Cardiac septum (tissue), 1 donor: ENCODE measurements at regions not wholly inside any gene's neighbourhood (a gene's known extent, or its start where the extent isn't known, plus 50 kb on each side); places are given as distances from the start of the nearest gene placed in this dataset.

ENCODE experiments used
- DNase-seq: peaks from one replicate; pipeline ENCODE4 v3.0.0-alpha.2; 2020; ENCODE audit warnings: low spot score
- intact Hi-C: fragments of 100-400 bp; cut with DNase I; formaldehyde crosslinking; loops from one replicate; pipeline ENCODE4 v1.14.0; 2022
- donor health status: DM: no; HTN: no; CAD: no.

DNA sequence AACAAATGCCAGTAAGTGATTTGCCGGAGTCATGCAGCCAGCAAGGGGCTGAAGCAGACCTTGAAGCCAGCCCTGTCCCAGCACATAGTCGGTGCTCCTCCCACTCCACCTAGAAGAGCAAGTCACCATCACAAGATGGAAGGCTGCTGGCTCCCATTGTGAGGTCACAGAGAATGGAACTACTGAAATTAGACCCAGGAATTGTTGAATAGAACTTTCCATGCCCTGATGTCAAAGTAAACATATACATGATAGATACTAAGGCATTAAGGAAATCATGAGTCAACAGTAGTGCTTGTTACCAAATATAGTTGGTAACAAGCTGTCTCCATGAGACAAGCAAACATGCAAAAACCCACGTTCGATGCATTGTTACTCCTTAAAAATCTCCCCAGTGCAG lies 177.1 kb upstream of the MID1 start:
- DNase-seq, result no peak
- intact Hi-C loops, result no loop called here

DNA sequence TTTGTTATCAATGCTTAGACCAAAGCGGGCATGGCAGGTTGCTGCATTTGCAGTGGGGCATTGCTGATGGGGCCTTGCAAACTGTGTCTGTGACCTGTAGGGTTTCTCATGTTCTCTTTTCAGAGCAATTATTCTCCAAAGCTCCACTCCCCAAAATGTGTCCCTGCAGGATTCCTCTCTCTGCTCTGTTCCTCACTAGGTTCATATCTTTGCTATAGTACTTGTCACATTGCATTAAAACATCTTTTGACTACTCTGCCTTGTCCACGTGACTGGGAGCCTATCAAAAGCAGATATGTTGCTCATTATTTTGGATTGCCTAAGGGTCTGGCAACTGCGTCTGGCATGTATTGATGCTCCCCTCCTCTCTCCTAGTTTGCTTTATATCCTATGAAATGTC lies 177.7 kb upstream of the MID1 start:
- intact Hi-C loops, result no loop called here
- DNase-seq, result no peak

DNA sequence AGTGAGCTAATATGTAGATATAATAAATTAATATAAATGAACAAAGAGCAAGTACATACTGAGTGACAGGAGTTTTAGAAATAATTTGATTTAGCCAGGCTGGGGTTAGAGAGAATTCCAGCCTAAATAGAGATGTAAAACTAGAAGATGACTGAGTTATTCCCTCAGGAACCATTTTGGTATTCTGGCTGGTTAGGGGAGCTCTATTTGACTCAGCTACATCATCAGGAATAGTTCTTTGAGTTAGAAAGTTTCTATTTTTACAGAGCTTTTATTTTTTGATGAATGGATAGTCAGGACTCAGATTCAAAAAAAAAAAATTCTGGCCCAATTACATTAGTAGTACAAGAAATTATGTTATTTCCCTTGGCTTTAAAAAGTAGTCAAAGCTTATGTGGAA lies 180.4 kb upstream of the MID1 start:
- intact Hi-C loops, result no loop called here
- no peak for DNase-seq

DNA sequence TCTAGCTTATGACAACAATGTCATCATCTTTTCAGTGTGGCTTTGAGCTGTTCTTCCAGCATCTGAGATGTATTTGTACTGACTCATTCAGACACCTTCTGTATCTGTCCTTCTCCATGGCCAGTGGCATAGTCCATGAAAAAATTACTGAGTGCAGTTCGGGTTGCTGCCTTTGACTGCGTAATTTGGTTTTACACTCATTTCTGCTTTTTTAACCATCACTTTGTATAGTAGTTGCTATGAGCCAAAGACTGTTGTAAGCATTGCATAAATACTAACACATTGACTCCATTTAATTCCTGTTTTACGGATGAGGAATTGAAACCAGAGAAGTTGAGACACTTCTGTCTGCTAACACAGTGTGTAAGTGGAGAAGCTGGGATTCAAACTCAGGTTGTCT lies 190.7 kb upstream of the MID1 start:
- DNase-seq, result no peak
- intact Hi-C loops, result no loop called here

DNA sequence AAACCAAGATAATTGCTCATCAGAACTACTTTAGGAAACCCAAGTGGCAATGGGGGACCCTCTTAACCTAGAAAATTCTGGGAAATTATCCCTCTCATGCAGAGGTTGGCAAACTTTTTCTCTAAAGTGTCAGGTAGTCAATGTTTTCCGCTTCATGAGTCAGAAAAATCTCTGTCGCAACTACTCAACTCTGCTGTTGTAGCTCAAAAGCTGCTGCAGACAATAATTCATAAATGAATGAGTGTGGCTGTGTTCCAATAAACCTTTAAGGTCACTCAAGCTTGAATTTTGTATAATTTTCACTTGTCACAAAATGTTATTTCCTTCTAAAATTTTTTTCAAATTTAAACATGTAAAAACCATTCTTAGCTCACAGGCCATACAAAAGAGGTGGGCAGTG lies 193.4 kb upstream of the MID1 start:
- intact Hi-C loops, result no loop called here

DNA sequence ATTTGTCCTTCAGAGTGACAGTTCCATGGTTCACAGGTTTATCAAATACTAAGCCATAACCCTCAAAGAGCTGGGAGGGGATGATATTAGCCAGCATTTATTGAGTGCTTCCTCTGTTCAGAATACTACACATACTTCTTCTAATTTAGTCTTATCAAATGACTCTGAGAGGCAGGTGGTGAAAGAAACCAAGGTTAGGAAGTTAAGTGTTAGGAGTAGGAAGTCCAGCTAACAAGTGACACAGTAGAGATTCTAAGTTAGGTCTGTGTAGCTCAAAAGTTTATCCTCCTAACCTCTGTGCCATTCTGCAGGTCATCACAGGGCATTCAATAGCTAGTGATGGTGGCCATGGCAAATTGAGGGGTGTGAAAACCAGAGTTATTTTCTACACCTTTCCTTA lies 198.3 kb upstream of the MID1 start:
- DNase-seq, result no peak

More for the DNA sequence above, 193.4 kb upstream of the MID1 start:
- DNase-seq, result no peak

DNA sequence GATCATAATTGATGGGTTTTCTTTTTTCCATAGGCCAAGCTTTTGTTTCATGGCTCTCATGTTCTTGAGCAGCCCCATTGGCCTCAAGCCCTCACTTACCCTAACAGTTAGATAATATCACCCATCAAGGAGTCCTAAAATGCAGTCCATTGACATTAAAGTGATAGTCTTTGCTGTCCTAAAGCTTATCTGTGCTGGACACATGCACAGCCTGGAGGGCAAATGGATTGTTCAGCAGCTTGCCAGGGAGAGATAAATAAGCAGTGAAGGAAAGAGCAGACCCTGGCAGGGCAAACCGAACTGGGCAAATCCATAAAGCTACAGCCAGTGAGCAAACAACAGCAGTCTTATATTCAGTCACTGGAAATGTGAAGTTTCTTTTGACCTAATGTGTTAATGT lies 199.6 kb upstream of the MID1 start:
- no peak for DNase-seq
- intact Hi-C loops, result no loop called here

More for the DNA sequence above, 198.3 kb upstream of the MID1 start:
- intact Hi-C loops, result no loop called here

DNA sequence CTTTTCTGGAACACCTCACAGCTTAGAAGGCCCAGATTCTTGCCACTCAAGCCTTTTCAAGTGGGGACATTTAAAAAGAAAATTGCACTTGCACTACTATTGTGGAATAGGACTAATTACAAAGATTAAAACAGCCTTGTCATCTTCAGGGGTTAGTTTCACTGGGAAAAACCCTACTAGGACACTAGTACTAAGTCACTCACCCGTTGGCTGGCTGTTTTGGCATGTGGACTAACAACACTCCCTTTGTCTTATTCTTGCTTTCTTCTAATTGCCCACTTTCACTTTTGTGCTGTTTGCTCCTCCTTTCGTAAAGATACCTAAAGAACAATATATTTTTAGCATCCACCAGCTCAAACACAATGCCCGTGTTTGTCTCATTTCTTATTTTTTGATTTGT lies 200.9 kb upstream of the MID1 start:
- intact Hi-C loops, result no loop called here
- DNase-seq, result no peak

DNA sequence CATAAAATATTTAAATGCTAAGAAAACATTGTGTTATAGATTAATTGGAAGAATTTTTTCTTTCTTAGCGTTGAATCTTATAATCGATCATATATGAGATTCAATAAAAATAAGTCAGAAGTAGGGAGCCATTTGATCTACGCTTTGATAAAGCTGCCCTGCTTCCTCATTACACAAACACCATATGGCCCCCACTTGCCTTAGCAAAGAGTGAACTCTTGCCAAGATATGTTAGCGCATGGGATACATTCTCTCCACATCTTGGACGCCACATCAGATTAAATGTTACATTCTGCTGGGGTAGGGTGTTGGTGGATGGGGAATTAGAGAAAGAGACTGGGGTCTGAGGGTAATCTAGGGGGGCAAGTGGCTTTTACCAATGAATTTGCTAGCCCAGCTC lies 207.7 kb upstream of the MID1 start:
- DNase-seq, result no peak
- intact Hi-C loops, result no loop called here

DNA sequence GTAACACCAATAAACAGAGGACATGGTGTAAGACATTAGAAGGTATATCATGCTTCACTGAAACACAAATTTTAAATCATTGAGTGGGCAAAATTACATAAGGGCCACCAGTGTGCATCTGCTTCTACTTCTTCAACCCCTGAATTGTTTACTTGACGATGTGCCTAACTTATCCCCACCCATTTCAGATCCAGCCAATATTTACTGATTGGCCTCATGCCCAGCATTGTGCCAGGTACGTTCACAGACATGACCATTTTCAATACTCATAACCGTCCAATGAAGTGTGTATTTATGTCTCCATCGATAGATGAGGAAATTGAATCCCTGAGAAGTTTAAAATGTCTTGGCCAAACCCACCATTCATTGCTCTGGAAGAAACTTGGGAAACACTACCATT lies 208.3 kb upstream of the MID1 start:
- DNase-seq, result no peak
- intact Hi-C loops, result no loop called here

DNA sequence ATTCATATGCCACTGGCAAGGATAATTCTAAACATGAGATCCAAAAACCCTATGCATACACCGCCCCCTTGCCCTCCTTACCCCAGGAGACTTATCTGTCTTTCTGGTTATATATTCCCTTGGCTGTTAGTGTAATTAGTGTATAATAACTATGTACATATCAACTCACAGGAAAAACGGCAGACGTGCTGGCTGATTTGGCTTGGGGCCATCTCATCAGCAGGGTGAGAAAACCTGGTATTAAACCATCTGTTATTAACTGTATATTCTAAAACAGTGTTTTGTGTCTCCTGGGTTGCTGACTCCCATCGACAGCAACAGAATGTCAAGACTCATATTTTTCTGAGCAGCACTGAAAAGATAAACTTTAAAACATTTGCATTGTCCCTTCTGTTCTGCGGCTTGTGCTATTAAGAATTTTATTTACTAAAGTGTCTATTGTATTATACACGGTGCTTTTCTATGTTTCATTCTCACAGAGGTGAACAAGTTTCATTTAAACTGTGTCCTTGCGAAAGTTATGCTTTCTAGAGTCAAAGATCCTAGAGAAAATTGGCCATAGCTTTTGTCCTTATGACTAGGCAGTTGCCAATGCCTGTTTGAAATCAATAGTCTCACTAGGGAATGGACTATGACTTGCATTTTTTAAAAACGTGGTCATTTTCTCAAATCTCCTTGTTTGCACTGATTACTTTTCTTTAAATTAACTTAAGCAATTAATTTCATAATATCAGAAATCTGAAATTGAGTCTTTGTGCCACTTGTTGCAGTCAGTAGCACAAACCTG lies 211.5 kb upstream of the MID1 start:
- DNase-seq, result no peak
- intact Hi-C loops, result loop anchor here (10.0 kb wide), 1 partner anchor 77 kb away; no protein-coding TSS in a partner anchor

DNA sequence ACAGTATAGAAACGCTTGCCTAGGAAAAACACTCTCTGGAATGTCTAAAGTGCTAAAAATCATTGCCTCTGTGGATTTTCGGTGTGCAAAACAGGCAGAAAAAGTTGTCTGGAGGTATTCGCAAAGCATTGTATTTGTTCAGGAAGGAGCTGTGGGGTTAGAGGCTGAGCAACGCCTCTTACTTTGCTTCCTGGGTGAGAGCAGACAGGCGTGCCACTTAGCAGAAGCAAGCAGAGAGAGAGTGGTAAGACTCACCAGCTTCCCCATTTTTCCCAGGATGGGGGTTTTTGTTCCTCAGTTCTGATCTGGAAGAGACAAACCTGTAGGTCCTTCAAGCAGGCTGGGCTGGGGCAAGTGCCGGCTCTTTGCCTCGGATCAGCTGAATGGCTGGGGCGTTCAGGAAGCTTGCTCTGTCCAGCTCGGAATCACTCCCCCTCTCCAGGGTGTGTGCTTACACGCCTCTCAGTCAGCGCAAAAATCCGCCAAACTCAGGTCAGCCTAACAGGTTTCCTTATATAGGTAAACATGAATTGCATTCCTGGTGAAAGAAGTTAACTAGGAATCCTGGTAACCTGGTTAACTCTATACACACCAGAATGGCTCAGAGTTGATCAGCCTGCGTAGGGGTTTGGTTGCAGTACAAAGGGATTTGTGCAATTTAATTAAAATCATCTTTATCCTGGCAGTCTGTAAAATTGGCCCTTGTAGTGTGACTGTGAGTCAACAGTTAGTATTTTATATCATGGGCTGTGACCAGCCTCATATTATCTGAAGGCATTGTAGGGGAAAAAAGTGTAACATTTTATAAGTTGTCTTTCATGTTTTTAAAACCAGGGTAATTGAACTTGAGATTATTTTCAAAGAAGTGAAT lies 213.1 kb upstream of the MID1 start:
- intact Hi-C loops, result loop anchor here (10.0 kb wide), 1 partner anchor 79 kb away; no protein-coding TSS in a partner anchor
- DNase-seq, result no peak

DNA sequence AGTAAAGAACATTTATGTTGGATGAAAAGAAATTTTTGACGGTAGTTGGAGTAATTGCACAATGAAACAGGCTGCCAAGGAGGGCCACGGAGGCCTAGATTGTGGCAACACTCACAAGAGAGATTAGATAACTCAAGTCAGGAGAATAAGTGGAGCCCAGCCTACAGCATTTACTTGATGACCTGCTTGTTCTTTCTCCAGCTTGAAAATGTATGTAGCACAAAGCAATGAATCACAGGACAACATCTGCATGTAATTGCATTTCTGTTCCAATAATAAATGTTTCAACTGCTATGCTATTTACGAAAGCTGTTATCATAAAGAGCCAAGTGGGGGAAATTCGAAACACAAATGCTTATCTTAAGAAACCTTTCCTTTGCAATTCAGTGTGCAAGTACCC lies 221.2 kb upstream of the MID1 start:
- intact Hi-C loops, result no loop called here
- no peak for DNase-seq

DNA sequence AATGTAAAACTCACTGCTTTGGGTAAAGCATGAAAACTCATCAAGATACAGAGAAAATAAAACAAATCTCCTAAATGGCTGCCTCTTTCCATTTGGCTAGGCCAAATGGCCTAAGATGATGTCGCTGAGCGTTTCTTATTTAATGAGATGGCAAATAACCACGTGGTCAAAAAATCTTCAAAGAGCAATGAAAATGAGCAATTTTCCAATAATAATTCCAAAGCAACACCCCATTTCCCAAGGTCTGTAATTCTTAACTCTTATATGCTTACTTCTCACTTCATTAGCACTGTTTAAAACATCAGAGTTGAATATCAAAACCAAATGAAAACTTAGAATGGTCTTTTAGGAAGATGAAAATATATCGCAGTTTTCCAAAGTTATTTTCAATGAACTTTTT lies 222.3 kb upstream of the MID1 start:
- intact Hi-C loops, result no loop called here
- no peak for DNase-seq

DNA sequence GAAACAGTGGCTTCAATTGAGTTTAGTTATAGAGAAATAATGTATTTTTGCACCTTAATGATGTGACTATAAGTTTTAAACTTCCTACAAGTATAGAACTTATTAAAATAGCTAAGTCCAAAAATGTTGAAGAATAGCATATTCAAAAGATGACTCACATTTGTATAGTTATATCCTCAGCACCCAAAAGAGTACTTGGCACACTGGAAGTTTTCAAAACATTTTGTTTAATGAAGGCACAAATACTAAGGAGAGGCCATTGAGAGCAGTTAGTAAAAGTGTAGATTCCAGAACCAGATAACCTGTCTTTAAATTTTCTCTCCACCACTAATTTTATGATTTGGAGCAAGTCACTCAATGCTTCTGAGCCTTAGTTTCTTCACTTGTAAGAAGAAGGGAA lies 226.9 kb upstream of the MID1 start:
- intact Hi-C loops, result no loop called here

DNA sequence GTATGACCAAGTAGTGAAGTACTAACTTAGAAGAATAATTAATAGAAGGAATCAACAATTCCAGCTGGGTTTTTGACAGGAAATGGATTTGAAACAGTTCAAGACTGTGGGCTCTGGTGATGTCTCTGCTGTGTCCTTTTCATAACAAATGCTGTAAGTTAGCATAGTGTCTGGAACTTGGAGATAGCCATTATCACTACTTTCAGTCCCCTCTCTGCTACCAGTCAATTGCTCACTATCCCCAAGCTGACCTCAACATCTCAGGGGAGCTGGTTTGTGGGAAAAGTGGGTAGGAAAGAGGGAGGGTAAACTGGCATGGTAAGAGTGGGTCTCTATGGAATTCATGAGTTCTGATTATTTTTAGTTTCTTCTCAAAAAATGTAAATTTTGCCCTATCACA lies 231.4 kb upstream of the MID1 start:
- intact Hi-C loops, result no loop called here
- no peak for DNase-seq

More for the DNA sequence above, 226.9 kb upstream of the MID1 start:
- DNase-seq, result no peak

DNA sequence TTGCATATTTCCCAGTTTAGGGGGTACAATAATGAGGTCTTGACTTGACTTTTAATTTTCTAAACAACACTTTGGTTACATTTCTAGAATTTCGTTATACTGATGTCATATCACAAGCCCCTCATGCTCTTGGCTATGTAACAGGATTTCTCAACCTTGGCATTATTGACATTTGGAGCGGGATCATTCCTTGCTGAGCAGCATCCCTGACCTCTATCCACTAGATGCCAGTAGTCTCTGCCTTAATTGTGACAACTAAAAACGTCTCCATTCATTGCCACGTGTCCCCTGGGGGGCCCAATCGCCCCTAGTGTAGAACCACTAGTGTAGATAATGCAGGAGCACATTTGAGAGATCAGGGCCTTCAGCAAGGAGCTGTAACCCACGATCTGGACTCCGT lies 234.2 kb upstream of the MID1 start:
- intact Hi-C loops, result no loop called here
- no peak for DNase-seq

DNA sequence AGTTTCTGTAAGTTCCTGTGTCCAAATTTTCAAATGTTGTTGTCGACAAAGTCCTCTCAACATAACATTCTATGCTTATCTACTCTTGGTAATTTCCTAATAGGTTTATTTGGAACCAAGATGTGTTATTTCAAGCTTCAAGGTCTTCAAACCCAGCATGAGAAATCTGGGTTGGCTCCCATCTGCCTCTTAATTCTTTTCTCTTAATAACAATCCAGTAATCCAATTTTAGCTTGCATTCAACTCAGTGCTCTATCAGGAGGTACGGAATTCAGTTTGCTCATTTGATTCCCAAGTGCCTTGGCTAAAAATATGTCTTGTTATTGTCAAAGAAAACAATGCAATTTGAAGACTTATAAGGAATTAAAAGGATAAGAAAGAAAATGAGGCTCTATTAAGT lies 235.5 kb upstream of the MID1 start:
- intact Hi-C loops, result no loop called here
- no peak for DNase-seq

DNA sequence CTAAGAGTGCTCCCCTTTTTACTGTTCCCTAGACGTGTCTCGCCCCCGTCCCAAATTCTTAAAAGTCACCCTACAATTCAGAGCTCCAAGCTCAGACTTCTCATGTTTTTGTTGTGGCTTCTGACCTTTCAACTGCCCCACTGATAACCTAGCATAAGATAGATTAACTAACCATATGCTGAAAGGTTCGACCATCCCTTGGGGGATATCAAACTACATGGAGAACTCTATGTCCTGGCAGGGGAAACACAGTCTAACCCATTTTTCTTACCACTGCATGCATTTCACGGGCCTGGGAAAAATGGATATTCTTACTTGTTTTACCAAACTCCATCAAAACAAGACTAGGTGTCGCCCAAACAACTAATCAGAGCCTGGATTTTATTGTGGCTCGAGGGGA lies 236.4 kb upstream of the MID1 start:
- DNase-seq, result no peak
- intact Hi-C loops, result no loop called here

DNA sequence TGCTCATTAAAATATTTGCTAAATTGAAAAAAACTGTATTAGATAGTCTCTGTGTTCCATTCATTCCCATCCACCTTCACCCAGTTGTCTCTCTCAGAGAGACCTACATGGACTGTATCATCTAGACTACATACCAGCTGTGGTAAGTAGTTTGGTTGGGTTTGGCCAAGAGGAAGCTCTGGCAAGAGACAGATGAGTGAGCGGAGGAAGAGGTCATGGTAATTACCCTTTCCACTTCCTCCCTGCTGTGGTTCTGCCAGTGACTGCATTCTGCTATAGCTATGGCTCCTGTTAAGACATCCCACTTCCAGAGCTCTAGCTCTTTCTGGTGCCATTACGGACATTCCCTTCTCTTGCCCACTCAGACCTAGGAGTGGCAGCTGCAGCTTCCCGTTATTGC lies 239.0 kb upstream of the MID1 start:
- intact Hi-C loops, result no loop called here
- no peak for DNase-seq

DNA sequence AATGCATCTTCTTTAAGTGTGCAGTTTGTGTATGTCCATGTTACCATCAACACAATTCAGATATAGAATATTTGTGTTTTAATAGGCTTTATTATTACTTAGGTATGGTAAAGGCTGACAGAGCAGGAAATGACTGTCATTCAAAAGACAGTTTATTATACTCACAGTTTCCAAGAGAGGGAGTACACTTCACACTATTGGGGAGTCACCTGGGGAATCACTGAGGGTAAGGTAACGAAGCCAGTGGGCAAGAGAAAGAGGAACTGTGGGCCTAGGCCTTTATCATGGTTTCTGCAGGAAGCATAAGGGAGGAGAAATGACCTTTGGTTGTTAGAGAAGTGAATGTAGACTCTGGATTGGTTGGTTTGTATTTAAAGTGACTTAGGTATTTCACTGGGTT lies 235.1 kb upstream of the HCCS start:
- no peak for DNase-seq
- intact Hi-C loops, result no loop called here
